HL-60 (cell line): ENCODE measurements at regions not wholly inside any gene's neighbourhood (a gene's known extent, or its start where the extent isn't known, plus 50 kb on each side); places are given as distances from the start of the nearest gene placed in this dataset.

Source experiments
- DNase-seq, 2 experiments: peaks; one replicate each; pipeline ENCODE4 v3.0.0-alpha.2; 2010 to 2020; ENCODE audit warnings: low read depth in 1 of 2, low spot score in 1 of 2
- H3K27ac ChIP-seq: fragments of 250-450 bp; sonication (Bioruptor Pico); replicated peaks from 2 replicates; pipeline ENCODE4 v1.5.1; 2020; ENCODE audit warnings: mild to moderate bottlenecking, moderate library complexity
- H3K27me3 ChIP-seq: fragments of 250-450 bp; sonication (Bioruptor Pico); 2 replicates; pipeline ENCODE4 v1.5.1; 2021; ENCODE audit warnings: mild to moderate bottlenecking, moderate library complexity; ENCODE audit not compliant: insufficient read depth, poor library complexity, severe bottlenecking
- H3K4me3 ChIP-seq: replicated peaks from 2 replicates; pipeline ENCODE4 v1.5.1; 2011; ENCODE audit warnings: mild to moderate bottlenecking, control low read depth, low read length; ENCODE audit not compliant: insufficient read depth
- GABPA ChIP-seq: IDR thresholded peaks from 2 replicates; pipeline ENCODE4 v1.6.1; 2012; ENCODE audit warnings: low read depth
- POLR2AphosphoS5 ChIP-seq: IDR thresholded peaks from 2 replicates; pipeline ENCODE4 v1.6.1; 2012; ENCODE audit warnings: low read depth
- SPI1 ChIP-seq: IDR thresholded peaks from 2 replicates; pipeline ENCODE4 v1.6.1; 2012; ENCODE audit warnings: low read depth, mild to moderate bottlenecking, borderline replicate concordance
- TF ChIP-seq, protein P1 (sequence below): IDR thresholded peaks from one replicate; pipeline ENCODE4 v1.5.1; 2011; ENCODE audit warnings: low read length, control low read depth, inconsistent platforms; ENCODE audit not compliant: insufficient read depth
- TF ChIP-seq, protein P2 (sequence below): IDR thresholded peaks from 2 replicates; pipeline ENCODE4 v1.6.1; 2012; ENCODE audit warnings: low read depth; ENCODE audit not compliant: insufficient replicate concordance

DNA sequence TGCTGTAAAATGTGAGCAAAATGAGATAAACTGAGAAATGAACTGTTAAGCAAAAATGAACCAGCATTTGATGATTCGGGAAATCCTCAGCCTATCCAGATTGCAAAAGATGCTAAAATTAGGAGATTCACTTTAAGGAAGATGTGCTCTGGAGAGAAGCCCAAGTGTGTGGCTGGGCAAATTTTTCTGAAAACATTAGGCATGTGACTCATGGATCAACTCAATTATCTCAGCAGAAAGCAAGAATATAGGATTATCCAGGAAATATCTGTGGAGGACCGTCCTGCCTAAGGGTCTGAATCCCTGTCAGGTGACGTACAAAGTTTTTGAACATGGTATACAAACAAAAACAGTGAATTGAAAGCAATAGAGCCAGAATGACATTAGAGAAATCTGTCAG is 1268.3 kb upstream of the TMEFF2 start:
- DNase-seq: no peak
- Histone ChIP-seq H3K27me3 (no peaks in the 10 kb centered on the region), H3K27ac (no peak overlapping the region), H3K4me3 (no peak overlapping the region)
- TF ChIP-seq POLR2AphosphoS5 (no peak), GABPA (no peak)
- TF ChIP-seq, protein P1, sequence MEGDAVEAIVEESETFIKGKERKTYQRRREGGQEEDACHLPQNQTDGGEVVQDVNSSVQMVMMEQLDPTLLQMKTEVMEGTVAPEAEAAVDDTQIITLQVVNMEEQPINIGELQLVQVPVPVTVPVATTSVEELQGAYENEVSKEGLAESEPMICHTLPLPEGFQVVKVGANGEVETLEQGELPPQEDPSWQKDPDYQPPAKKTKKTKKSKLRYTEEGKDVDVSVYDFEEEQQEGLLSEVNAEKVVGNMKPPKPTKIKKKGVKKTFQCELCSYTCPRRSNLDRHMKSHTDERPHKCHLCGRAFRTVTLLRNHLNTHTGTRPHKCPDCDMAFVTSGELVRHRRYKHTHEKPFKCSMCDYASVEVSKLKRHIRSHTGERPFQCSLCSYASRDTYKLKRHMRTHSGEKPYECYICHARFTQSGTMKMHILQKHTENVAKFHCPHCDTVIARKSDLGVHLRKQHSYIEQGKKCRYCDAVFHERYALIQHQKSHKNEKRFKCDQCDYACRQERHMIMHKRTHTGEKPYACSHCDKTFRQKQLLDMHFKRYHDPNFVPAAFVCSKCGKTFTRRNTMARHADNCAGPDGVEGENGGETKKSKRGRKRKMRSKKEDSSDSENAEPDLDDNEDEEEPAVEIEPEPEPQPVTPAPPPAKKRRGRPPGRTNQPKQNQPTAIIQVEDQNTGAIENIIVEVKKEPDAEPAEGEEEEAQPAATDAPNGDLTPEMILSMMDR: no peak

DNA sequence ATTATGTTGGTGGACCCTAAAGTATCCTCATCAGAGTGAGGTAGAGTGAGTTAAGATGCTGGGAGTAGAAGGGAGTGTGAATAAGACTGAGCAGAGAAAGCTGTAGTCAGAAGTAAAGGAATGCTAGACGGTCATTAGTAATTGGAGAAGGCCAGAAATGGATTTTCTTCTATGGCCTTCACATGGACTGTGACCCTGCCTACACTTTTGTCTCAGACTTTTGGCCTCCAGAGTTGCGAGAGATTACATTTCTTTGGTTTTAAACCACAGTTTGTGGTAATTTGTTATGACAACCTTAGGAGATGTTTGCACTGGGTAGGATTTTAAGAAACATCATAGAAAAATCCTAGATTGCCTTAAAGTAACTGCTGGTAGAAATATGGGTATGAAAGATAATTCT is 1267.7 kb upstream of the TMEFF2 start:
- Histone ChIP-seq H3K27ac (no peak overlapping the region), H3K4me3 (no peak overlapping the region), H3K27me3 (no peaks in the 10 kb centered on the region)
- no peak for DNase-seq
- TF ChIP-seq, protein P1: no peak
- no peak for TF ChIP-seq SPI1
- TF ChIP-seq, protein P2, sequence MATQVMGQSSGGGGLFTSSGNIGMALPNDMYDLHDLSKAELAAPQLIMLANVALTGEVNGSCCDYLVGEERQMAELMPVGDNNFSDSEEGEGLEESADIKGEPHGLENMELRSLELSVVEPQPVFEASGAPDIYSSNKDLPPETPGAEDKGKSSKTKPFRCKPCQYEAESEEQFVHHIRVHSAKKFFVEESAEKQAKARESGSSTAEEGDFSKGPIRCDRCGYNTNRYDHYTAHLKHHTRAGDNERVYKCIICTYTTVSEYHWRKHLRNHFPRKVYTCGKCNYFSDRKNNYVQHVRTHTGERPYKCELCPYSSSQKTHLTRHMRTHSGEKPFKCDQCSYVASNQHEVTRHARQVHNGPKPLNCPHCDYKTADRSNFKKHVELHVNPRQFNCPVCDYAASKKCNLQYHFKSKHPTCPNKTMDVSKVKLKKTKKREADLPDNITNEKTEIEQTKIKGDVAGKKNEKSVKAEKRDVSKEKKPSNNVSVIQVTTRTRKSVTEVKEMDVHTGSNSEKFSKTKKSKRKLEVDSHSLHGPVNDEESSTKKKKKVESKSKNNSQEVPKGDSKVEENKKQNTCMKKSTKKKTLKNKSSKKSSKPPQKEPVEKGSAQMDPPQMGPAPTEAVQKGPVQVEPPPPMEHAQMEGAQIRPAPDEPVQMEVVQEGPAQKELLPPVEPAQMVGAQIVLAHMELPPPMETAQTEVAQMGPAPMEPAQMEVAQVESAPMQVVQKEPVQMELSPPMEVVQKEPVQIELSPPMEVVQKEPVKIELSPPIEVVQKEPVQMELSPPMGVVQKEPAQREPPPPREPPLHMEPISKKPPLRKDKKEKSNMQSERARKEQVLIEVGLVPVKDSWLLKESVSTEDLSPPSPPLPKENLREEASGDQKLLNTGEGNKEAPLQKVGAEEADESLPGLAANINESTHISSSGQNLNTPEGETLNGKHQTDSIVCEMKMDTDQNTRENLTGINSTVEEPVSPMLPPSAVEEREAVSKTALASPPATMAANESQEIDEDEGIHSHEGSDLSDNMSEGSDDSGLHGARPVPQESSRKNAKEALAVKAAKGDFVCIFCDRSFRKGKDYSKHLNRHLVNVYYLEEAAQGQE: no peak

DNA sequence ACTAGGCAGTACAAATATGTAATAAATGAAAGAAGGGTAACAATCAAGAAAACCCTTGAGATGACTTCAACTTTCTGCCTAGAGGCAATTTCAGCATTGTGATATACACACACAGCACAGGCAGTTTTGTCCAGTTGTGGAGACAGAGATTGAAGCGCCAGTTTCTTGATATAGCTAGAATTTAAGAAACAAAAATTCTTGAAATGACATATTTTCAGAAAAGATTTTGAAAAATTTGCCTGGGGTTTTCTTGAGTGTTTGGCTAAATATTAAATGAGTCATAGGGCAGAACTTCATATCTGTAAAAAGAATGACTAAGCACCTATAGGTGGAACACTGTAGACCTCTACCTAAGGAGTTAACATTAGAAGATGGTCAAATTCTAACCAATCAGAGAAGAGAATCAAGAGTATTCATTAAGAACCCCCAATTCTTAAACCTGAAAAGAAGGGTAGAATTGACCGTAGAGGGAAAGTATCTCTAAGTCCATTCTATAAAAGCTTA is 1266.8 kb upstream of the TMEFF2 start:
- Histone ChIP-seq H3K27ac (no peak overlapping the region), H3K27me3 (no peaks in the 10 kb centered on the region), H3K4me3 (no peak overlapping the region)
- no peak for TF ChIP-seq POLR2AphosphoS5
- no peak for TF ChIP-seq SPI1
- TF ChIP-seq, protein P1: no peak
- no peak for TF ChIP-seq GABPA
- TF ChIP-seq, protein P2: no peak
- DNase-seq: no peak

DNA sequence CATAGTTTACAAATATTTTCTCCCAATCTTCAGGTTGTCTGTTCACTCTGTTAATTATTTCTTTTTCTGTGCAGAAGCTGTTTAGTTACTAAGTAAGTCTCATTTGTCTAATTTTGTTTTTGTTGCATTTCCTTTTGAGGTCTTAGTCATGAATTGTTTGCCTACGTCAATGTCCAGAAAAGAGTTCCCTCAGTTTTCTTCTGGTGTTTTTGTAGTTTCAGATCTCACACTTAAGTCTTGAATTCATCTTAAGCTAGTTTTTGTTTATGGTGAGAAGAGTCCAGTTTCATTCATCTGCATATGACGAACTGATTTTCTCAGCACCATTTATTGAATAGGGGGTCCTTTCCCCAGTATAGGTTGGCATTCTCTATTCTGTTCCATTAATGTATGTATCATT is 1252.2 kb upstream of the TMEFF2 start:
- DNase-seq: no peak
- H3K27me3 ChIP-seq: no peaks in the 10 kb centered on the region
- TF ChIP-seq POLR2AphosphoS5 (no peak), GABPA (no peak), SPI1 (no peak)
- TF ChIP-seq, protein P1: no peak
- TF ChIP-seq, protein P2: no peak
- no peak overlapping the region for H3K4me3 ChIP-seq
- H3K27ac ChIP-seq: no peak overlapping the region
